OCI-LY3 (cell line): ENCODE measurements at regions not wholly inside any gene's neighbourhood (a gene's known extent, or its start where the extent isn't known, plus 50 kb on each side); places are given as distances from the start of the nearest gene placed in this dataset.

Source experiments
- H2AFZ ChIP-seq: fragments of 200-600, 300-600 bp; shearing (Covaris generic); 2 replicates; pipeline ENCODE4 v1.6.0; 2014; ENCODE audit warnings: antibody characterized with exemption, low read depth, low read length
- H3K27ac ChIP-seq: fragments of 200-600, 300-600 bp; sonication (generic); 2 replicates; pipeline ENCODE4 v1.5.1; 2014; ENCODE audit warnings: mild to moderate bottlenecking, low read length, moderate library complexity, mixed read lengths
- H3K27me3 ChIP-seq: fragments of 200-600, 300-600 bp; sonication (generic); 2 replicates; pipeline ENCODE4 v1.6.1; 2014; ENCODE audit warnings: low read depth, low read length, mixed read lengths
- H3K36me3 ChIP-seq: fragments of 200-600, 300-600 bp; sonication (generic); replicated peaks from 2 replicates; pipeline ENCODE3; 2014; ENCODE audit warnings: low read depth, low read length, mixed read lengths
- H3K4me1 ChIP-seq: fragments of 300-600, 200-600 bp; sonication (generic); 2 replicates; pipeline ENCODE4 v1.6.1; 2014; ENCODE audit warnings: low read length, mixed read lengths
- H3K4me2 ChIP-seq: fragments of 200-600, 300-600 bp; sonication (generic); 2 replicates; pipeline ENCODE4 v1.6.1; 2014; ENCODE audit warnings: low read length, mixed read lengths
- H3K4me3 ChIP-seq: fragments of 300-600, 200-600 bp; sonication (generic); 2 replicates; pipeline ENCODE4 v1.5.1; 2014; ENCODE audit warnings: antibody characterized with exemption, mild to moderate bottlenecking, low read length, moderate library complexity
- H3K79me2 ChIP-seq: fragments of 300-600, 200-600 bp; shearing (Covaris generic); 2 replicates; pipeline ENCODE4 v1.6.1; 2014; ENCODE audit warnings: mild to moderate bottlenecking, low read length, mixed read lengths
- H3K9ac ChIP-seq: fragments of 300-600, 200-600 bp; shearing (Covaris generic); 2 replicates; pipeline ENCODE4 v1.6.0; 2014; ENCODE audit warnings: mild to moderate bottlenecking, low read length, moderate library complexity
- H3K9me3 ChIP-seq: fragments of 200-600, 300-600 bp; shearing (Covaris generic); 2 replicates; pipeline ENCODE4 v1.6.1; 2014; ENCODE audit warnings: low read length, mixed read lengths; ENCODE audit not compliant: insufficient read depth
- H4K20me1 ChIP-seq: fragments of 200-600, 300-600 bp; sonication (generic); 2 replicates; pipeline ENCODE4 v1.6.1; 2016; ENCODE audit warnings: low read length, mixed read lengths; ENCODE audit not compliant: insufficient read depth
- CTCF ChIP-seq: fragments of 200-600, 300-600 bp; sonication (generic); IDR thresholded peaks from 2 replicates; pipeline ENCODE4 v1.5.1; 2014; ENCODE audit warnings: antibody characterized with exemption, low read length, low read depth
- EZH2phosphoT487 ChIP-seq: fragments of 200-600 bp; shearing (Covaris generic); IDR thresholded peaks from 2 replicates; pipeline ENCODE4 v1.6.1; 2018; ENCODE audit warnings: antibody characterized with exemption, mixed run types, low read depth

- no peaks in the 10 kb centered on the region for H3K36me3 ChIP-seq
- no peak overlapping the region for H2AFZ ChIP-seq
- H3K27ac ChIP-seq = no peak overlapping the region
- no peaks in the 10 kb centered on the region for H3K79me2 ChIP-seq
- H3K9me3 ChIP-seq = no peaks in the 10 kb centered on the region
- no peak for TF ChIP-seq EZH2phosphoT487
- TF ChIP-seq CTCF = no peak
- H4K20me1 ChIP-seq = no peaks in the 10 kb centered on the region
- H3K9ac ChIP-seq = no peak overlapping the region
- H3K27me3 ChIP-seq = no peaks in the 10 kb centered on the region
- no peak overlapping the region for H3K4me3 ChIP-seq
- H3K4me2 ChIP-seq = no peak overlapping the region
- H3K4me1 ChIP-seq = no peaks in the 10 kb centered on the region
Measured at GRCh38 chr19:30881281-30881680, 468.0 kb downstream of the TSHZ3 start.

- no peak overlapping the region for H3K4me3 ChIP-seq
- H3K36me3 ChIP-seq = no peaks in the 10 kb centered on the region
- no peaks in the 10 kb centered on the region for H3K4me1 ChIP-seq
- no peak for TF ChIP-seq CTCF
- TF ChIP-seq EZH2phosphoT487 = no peak
- H3K4me2 ChIP-seq = no peak overlapping the region
- no peaks in the 10 kb centered on the region for H4K20me1 ChIP-seq
- H3K27me3 ChIP-seq = no peaks in the 10 kb centered on the region
- H3K27ac ChIP-seq = no peak overlapping the region
- H3K9ac ChIP-seq = no peak overlapping the region
- H3K79me2 ChIP-seq = no peaks in the 10 kb centered on the region
- no peak overlapping the region for H2AFZ ChIP-seq
- H3K9me3 ChIP-seq = no peaks in the 10 kb centered on the region
Measured at GRCh38 chr19:30880551-30880950, 468.7 kb downstream of the TSHZ3 start.

- Histone ChIP-seq H3K4me2 (no peak overlapping the region), H3K4me1 (no peaks in the 10 kb centered on the region), H3K9ac (no peak overlapping the region), H3K4me3 (no peak overlapping the region), H3K9me3 (no peaks in the 10 kb centered on the region), H3K36me3 (no peaks in the 10 kb centered on the region), H3K27me3 (no peaks in the 10 kb centered on the region), H3K27ac (no peak overlapping the region), H3K79me2 (no peaks in the 10 kb centered on the region), H2AFZ (no peak overlapping the region), H4K20me1 (no peaks in the 10 kb centered on the region)
- TF ChIP-seq EZH2phosphoT487 (no peak), CTCF (no peak)
Measured at GRCh38 chr19:30880151-30880550, 469.1 kb downstream of the TSHZ3 start.

- Histone ChIP-seq H3K4me2 (no peak overlapping the region), H3K9me3 (no peaks in the 10 kb centered on the region), H3K79me2 (no peaks in the 10 kb centered on the region), H3K9ac (no peak overlapping the region), H3K36me3 (no peaks in the 10 kb centered on the region), H4K20me1 (no peaks in the 10 kb centered on the region), H3K4me3 (no peak overlapping the region), H3K27me3 (no peaks in the 10 kb centered on the region), H3K4me1 (no peaks in the 10 kb centered on the region), H3K27ac (no peak overlapping the region), H2AFZ (no peak overlapping the region)
- TF ChIP-seq EZH2phosphoT487 (no peak), CTCF (no peak)
Measured at GRCh38 chr19:30879736-30880135, 469.5 kb downstream of the TSHZ3 start.
